Endothelial cell of hepatic sinusoid (primary cell): ENCODE measurements at regions not wholly inside any gene's neighbourhood (a gene's known extent, or its start where the extent isn't known, plus 50 kb on each side); places are given as distances from the start of the nearest gene placed in this dataset.
"Not testable (repeated sequence)": the region's sequence is repeated elsewhere in the genome, so short reads cannot be mapped to it uniquely, and the experiment has no call there.

Source experiments
- in situ Hi-C: cut with HindIII; loops from 2 replicates; pipeline ENCODE4 v1.10.0; 2017; ENCODE audit warnings: low sequenced_read_pairs

DNA sequence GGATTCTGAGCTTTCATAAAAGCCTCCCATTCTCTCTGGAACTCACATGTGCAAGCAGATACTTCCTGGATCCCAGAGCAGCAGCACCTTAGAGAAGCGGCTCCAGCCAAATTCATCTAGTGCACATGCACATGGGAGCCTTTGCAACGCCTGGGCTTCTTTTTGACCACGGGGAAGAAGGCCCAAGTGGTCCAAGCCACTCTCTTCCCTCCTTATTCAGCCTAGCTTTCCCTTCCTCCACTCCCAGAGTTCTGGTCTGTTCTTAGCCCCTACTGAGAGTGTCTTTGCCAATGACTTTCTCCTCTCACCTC, 118.7 kb downstream of the ZNF365 start:
- in situ Hi-C loops = no loop called here

GRCh38 chr10:62496925-62497324, 122.8 kb downstream of the ZNF365 start:
- in situ Hi-C loops = no loop called here

GRCh38 chr10:62498271-62498670, 124.1 kb downstream of the ZNF365 start:
- in situ Hi-C loops = no loop called here

GRCh38 chr10:62500116-62500515, 125.9 kb downstream of the ZNF365 start:
- in situ Hi-C loops = not testable (repeated sequence)

- in situ Hi-C loops = no loop called here
These were observed 127.4 kb downstream of the ZNF365 start for GRCh38 chr10:62501547-62501946.

DNA sequence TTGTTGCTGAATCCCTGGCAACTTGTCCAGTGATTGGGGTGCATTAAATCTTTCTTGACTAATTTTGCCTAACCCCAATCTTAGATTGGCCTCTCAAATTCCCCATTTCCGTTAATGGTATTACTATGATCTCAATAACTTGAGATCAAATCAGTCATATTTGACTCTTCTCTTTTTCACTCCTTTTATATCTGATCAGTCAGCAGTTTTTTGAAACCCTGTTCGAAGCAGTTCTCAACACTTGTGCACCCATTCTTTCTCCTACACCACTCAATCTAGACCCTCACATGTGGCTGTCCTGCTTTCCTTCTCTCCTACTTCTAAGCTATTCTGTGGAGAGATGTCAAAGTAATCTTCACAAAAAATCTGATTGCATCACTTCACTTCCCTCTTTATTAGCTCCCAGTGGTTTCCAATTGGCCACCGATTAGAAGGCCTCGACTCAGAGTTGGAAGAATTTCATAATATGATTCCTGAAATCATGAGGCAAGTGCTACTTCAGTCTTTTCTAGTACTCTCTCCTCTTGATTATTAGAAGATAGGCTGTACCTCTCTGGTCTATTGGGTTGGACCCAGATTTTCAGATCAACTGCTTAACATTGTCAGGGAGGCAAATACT, 128.9 kb downstream of the ZNF365 start:
- in situ Hi-C loops = no loop called here

DNA sequence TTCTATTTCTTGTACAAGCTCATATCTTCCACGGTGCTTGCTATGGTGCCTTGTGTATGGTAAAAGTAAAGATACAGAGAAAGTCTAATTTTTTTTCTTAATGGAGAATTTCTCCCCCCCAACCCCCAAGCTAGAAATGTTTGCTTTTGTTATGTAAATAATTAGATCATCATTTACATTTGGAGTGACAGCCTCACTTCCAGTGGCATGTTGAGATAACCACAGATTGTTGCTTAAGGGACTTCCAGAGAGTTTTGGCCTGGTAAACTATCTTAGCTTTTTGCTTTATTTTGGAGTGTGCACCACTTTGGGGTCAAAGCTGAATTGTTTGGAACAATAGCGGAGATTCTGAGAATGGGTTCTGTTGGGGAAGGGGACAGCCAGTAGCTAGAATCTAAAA, 129.7 kb downstream of the ZNF365 start:
- in situ Hi-C loops = no loop called here

DNA sequence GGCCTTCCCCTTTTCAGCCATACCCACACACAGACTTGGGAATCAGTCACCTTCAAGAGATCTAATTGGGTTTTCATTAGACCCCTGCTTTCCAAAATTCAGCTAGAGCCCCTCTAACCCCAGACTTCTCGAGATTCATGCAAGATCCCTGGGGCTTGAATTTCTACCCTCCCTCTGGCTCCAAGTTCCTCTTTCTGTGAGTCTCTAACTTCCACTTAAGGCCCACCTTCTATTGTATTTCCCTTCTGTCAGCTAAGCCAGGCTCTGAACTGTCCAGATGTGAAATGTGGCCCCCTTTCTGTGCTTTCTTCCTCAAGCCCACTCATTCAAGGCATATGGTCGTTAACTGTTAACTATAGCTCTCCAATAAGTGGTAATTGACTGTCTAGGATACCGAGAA, 132.2 kb downstream of the ZNF365 start:
- in situ Hi-C loops = no loop called here

DNA sequence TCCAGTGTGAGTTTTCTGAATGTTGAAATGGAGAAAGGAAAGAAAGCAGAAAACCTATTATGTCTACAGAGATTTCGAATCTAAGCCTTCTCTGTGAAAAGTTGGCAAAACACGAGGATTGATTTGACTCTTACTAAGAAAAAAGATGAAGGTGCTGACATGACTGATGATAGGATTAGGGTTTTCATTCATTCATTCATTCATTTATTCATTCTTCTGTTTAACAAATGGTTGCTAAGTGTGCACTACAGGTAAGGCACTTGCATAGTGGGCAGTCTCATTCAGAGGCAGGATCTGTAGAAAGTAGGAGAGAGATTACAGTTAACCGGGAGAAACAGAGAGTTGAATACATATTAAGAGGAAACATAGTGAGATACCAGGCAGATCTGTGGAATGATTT, 137.1 kb downstream of the ZNF365 start:
- in situ Hi-C loops = no loop called here

- in situ Hi-C loops = no loop called here
These were observed 137.5 kb downstream of the ZNF365 start for GRCh38 chr10:62511656-62512055.

- in situ Hi-C loops = no loop called here
These were observed 138.7 kb downstream of the ZNF365 start for GRCh38 chr10:62512732-62513475.

DNA sequence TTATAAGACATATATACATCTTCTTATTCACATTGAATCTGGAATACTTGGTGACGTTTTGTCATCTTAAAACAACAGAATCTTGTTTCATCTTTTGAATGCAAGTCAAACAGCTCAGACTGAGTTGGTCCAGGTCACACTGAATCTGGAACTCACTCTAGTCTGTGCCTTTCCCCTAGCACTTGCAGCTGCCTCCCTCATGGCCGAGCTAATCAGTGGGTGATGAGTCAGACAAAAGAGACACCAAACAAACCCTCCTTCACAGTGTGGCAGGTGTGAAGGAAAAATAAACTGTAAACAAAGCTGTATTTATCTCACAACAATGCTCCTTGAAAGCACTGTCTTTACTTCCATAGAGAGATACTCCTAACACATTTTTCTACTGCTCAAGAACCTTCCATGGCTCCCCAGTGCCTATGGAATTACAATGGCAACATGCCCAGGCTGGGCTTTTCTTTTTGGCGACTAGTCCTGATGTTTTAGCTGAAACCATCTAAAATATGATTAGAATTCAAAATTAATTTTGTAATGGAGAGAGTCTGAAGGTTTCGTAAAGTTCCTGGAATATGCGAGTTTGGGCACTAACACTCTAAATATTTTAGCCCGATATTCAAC, 140.0 kb downstream of the ZNF365 start:
- in situ Hi-C loops = no loop called here

- in situ Hi-C loops = no loop called here
These were observed 143.1 kb downstream of the ZNF365 start for GRCh38 chr10:62517252-62517651.

DNA sequence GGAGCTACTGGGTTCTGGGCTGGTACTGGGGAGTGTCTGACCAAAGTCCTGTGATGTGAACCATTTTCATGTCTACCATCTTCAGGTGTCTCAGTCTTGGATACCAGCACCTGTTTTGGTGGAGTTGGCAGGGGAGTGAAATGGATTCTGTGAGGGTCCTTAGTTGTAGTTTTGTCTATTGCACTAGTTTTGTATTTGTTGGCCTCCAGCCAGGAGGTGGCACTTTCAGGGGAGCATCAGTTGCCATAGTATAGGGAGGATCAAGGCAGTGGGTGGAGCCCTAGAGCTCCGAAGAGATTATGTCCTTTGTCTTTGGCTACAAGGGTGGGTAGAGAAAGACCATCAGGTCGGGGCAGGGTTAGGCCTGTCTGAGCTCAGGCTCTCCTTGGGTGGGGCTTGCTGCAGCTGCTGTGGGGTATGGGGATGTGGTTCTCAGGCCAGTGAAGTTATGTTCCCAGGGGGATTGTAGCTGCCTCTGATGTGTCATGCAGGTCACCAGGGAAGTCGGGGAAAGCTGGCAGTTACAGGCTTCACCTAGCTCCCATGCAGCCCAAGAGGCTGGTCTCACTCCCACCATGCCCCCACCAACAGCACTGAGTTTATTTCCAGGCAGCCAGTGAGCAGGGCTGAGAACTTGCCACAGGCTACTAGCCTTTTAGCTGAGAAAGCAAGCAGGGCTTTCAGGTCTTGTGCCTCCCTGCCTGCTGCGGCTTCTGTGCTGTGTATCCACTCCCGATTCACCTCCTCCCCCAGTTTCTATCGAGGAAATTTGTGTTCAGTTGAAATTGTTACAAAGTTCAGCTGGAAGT, 153.1 kb downstream of the ZNF365 start:
- in situ Hi-C loops = no loop called here

- in situ Hi-C loops = no loop called here
These were observed 154.3 kb downstream of the ZNF365 start for GRCh38 chr10:62528441-62528840.

DNA sequence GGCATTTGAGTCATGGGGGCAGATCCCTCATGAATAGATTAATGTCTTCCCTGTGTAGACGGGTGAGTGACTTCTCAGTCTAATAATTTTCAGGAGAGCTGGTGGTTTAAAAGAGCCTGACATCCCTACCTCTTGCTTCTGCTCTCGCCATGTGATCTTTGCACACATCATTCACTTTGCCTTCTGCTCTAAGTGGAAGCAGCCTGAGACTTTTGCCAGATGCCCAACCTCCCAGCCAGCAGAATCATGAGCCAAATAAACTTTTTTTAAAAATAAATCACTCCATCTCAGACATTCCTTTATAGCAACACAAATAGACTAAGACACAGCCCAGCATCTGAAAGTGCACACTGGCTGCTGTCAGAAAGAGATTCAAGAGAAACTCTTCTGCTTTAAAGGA, 155.2 kb downstream of the ZNF365 start:
- in situ Hi-C loops = no loop called here

DNA sequence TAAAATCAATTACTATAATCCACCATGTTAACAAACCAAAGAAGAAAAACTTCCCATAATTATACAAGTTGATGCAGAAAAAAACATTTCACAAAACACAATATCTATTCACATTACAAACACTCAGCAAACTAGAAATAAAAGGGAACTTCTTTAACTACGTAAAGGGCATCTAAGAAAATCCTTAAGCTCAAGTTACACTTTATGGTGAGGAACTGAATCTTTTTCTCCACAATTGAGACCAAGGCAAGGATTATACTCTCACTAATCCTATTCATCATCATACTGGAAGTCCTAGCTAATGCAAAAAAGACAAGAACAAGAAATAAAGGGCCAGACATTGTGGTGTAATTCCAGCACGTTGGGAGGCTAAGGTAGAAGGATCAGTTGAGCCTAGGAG, 159.9 kb downstream of the ZNF365 start:
- in situ Hi-C loops = no loop called here

DNA sequence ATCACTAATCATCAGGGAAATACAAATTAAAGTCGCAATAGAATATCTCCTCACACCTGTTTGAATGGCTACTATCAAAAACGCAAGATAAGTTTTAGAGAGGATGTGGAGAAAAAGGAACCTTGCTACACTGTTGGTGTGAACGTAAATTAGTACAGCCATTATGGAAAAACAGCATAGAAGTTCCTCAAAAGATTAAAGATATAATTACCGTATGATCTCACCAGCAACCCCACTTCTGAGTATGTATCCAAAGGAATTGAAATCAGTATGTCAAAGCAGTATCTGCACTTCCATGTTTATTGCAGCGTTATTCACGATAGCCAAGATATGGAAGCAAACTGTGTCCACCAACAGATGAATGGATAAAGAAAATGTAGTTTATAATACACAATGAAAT, 164.4 kb downstream of the ZNF365 start:
- in situ Hi-C loops = no loop called here

GRCh38 chr10:62540389-62540788, 166.2 kb downstream of the ZNF365 start:
- in situ Hi-C loops = no loop called here

DNA sequence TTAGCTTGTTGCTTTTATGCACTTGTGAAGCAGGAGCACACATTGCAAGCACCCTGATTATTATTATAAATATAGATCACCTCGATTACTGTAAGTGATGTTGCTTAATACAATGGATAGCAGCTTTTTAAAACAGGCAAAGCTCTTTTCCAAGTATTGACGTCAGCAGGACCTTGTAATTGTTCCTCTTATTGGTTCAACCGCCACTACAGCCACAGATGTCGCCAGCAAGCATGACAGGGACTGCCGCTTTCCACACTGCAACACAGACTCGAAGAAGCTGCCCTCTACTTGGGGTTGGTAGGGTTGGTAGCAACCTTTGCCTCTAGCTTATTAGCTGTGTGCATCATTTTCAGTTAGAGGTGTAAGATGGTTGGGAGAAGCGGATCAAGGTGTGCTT, 167.6 kb downstream of the ZNF365 start:
- in situ Hi-C loops = no loop called here

DNA sequence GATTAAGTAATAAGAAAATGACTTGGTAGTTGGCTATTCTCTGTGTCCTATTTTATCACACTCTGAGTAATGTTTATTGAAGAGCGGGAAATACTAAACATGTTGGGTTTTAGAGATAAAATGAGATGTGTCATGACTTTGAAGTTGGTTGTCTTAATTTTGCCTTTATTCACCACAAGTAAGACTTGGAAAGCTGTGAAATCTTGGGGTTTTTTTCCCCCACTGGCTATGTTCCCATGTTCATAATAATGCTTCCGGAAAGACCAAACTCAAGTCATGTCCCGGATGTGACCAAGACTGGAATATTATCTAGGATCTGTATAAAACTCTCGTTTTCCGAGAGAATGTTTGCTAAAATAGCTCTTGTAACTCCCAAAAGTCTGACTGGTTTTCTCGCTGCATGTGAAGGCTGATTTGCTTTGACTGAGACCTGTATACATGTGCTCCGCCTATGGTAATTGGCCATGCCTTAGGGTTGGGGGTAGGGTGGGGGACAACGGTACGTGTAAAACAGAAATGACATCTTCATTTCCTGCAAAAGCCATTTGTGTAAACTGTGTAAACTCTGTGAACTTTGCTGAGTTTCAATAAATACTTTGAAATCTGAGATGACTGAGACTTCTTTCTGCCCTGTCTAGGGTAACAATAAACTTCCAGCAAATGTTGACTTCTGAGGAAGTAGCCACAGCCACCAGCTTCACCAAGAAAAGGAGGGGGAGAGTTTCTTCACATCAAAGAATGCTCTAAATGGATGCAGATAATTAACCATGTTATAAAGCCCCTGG, 169.6 kb downstream of the ZNF365 start:
- in situ Hi-C loops = no loop called here
